HCT116 (cell line): ENCODE measurements at regions not wholly inside any gene's neighbourhood (a gene's known extent, or its start where the extent isn't known, plus 50 kb on each side); places are given as distances from the start of the nearest gene placed in this dataset.

Experiments used
- ATAC-seq: fragments of 200-7000 bp; cut with Tn5 transposase; 2 replicates; pipeline ENCODE4 v1.9.1; 2020; ENCODE audit warnings: mild to moderate bottlenecking, moderate library complexity
- BruUV-seq: library from RNA; stranded (reverse); fragments of 400-500 nt; replicated peaks from 2 replicates; lab custom pipeline; 2021; lab: Mats Ljungman, UMichigan
- CTCF ChIA-PET: fragments of 300-600 bp; sonication (Branson Sonifier 250); formaldehyde crosslinking; loops from one replicate; lab custom pipeline; 2021; ENCODE audit warnings: antibody characterized with exemption; lab: Charles Lee
- POLR2A ChIA-PET: fragments of 300-600, 350-600 bp; sonication (Branson Sonifier 250); formaldehyde crosslinking; loops from one replicate; lab custom pipeline; 2021; ENCODE audit warnings: antibody characterized with exemption; lab: Charles Lee
- RAD21 ChIA-PET, 2 experiments: fragments of 300-600 bp; sonication (Branson Sonifier 250); formaldehyde crosslinking; loops; one replicate each; lab custom pipeline; 2023; ENCODE audit warnings: low total read pairs in 2 of 2; ENCODE audit not compliant: uncharacterized antibody in 2 of 2, unreplicated experiment in 2 of 2, low non-redundant PET in 1 of 2; lab: Charles Lee
- DNase-seq: peaks from one replicate; pipeline ENCODE4 v3.0.0-alpha.2; 2010; ENCODE audit warnings: low read depth, low spot score
- H2AFZ ChIP-seq: fragments of 200-600 bp; shearing (Covaris generic), sonication (generic); 2 replicates; pipeline ENCODE4 v1.6.1; 2017; ENCODE audit warnings: low read depth, mixed run types, mixed read lengths, antibody characterized with exemption, low read length; ENCODE audit not compliant: poor library complexity, severe bottlenecking
- H3K27ac ChIP-seq: 2 replicates; pipeline ENCODE4 v1.5.1; 2012; ENCODE audit warnings: low read depth, low read length
- H3K27me3 ChIP-seq: fragments of 200-600 bp; sonication (generic); 2 replicates; pipeline ENCODE4 v1.6.1; 2016; ENCODE audit warnings: mixed run types, low read length, mixed read lengths; ENCODE audit not compliant: insufficient read depth
- H3K36me3 ChIP-seq, 2 experiments: fragments of 200-500 bp in 1 of 2; fragments of 200-600 bp in 1 of 2; sonication (Bioruptor generic) in 1 of 2; sonication (generic) in 1 of 2; 2 replicates each; pipeline versions ENCODE4 v1.5.1 to v1.6.1; 2014 to 2016; ENCODE audit warnings: low read length in 2 of 2, inconsistent platforms in 1 of 2, mixed read lengths in 1 of 2, mixed run types in 1 of 2; ENCODE audit not compliant: insufficient read depth in 2 of 2, control insufficient read depth in 1 of 2
- H3K4me1 ChIP-seq, 2 experiments: fragments of 200-600 bp in 1 of 2; sonication (generic) in 1 of 2; 2 replicates each; pipeline versions ENCODE4 v1.5.1 to v1.6.1; 2012 to 2017; ENCODE audit warnings: low read length in 2 of 2, inconsistent platforms in 1 of 2, mild to moderate bottlenecking in 1 of 2, mixed read lengths in 1 of 2, mixed run types in 1 of 2, moderate library complexity in 1 of 2; ENCODE audit not compliant: insufficient read depth in 2 of 2, control insufficient read depth in 1 of 2
- H3K4me2 ChIP-seq: fragments of 200-600 bp; sonication (generic); 2 replicates; pipeline ENCODE4 v1.6.1; 2017; ENCODE audit warnings: mixed run types, low read length, mixed read lengths
- H3K4me3 ChIP-seq, 2 experiments: fragments of 200-600 bp in 1 of 2; sonication (generic) in 1 of 2; replicated peaks in 1 of 2; 2 replicates each; pipeline ENCODE4 v1.5.1; 2011 to 2016; ENCODE audit warnings: low read length in 2 of 2, control low read depth in 1 of 2, low read depth in 1 of 2, mild to moderate bottlenecking in 1 of 2, mixed read lengths in 1 of 2, mixed run types in 1 of 2
- H3K79me2 ChIP-seq: fragments of 200-600 bp; sonication (generic); 2 replicates; pipeline ENCODE4 v1.6.1; 2017; ENCODE audit warnings: mild to moderate bottlenecking, mixed run types, low read length, moderate library complexity, mixed read lengths; ENCODE audit not compliant: insufficient read depth
- H3K9ac ChIP-seq: fragments of 200-600 bp; sonication (generic); 2 replicates; pipeline ENCODE4 v1.6.1; 2016; ENCODE audit warnings: low read length, mixed read lengths
- H3K9me2 ChIP-seq: fragments of 200-600 bp; sonication (generic), shearing (Covaris generic); 2 replicates; pipeline ENCODE4 v1.6.1; 2017; ENCODE audit warnings: mixed run types, mild to moderate bottlenecking, moderate library complexity; ENCODE audit not compliant: insufficient read depth
- H3K9me3 ChIP-seq, 2 experiments: fragments of 200-500 bp in 1 of 2; fragments of 200-600 bp in 1 of 2; sonication (Bioruptor generic) in 1 of 2; sonication (generic) in 1 of 2; 2 replicates each; pipeline ENCODE4 v1.6.1; 2014 to 2017; ENCODE audit warnings: low read length in 2 of 2, mixed read lengths in 2 of 2, inconsistent platforms in 1 of 2, low read depth in 1 of 2, mild to moderate bottlenecking in 1 of 2, mixed run types in 1 of 2, moderate library complexity in 1 of 2; ENCODE audit not compliant: control insufficient read depth in 1 of 2, insufficient read depth in 1 of 2
- H4K20me1 ChIP-seq: fragments of 200-600 bp; sonication (generic), shearing (Covaris generic); 2 replicates; pipeline ENCODE4 v1.6.1; 2017; ENCODE audit warnings: mixed run types, mild to moderate bottlenecking, moderate library complexity; ENCODE audit not compliant: insufficient read depth
- ATF3 ChIP-seq: IDR thresholded peaks from 2 replicates; pipeline ENCODE4 v1.6.1; 2012
- CBX3 ChIP-seq: IDR thresholded peaks from 2 replicates; pipeline ENCODE4 v1.6.1; 2012; ENCODE audit warnings: low read depth
- CEBPB ChIP-seq: IDR thresholded peaks from 2 replicates; pipeline ENCODE4 v1.6.1; 2012; ENCODE audit warnings: low read depth
- CTCF ChIP-seq, 3 experiments: fragments of 200-600 bp in 1 of 3; sonication (generic) in 1 of 3; IDR thresholded peaks in 2 of 3; conservative IDR thresholded peaks in 1 of 3; 2 replicates each; pipeline ENCODE4 v1.5.1; 2012 to 2017; ENCODE audit warnings: low read depth in 2 of 3, low read length in 2 of 3, antibody characterized with exemption in 1 of 3, borderline replicate concordance in 1 of 3, control low read depth in 1 of 3, mild to moderate bottlenecking in 1 of 3, mixed read lengths in 1 of 3, mixed run types in 1 of 3, moderate library complexity in 1 of 3; ENCODE audit not compliant: insufficient read depth in 1 of 3
- EGR1 ChIP-seq: IDR thresholded peaks from 2 replicates; pipeline ENCODE4 v1.6.1; 2012; ENCODE audit warnings: low read depth
- ELF1 ChIP-seq: IDR thresholded peaks from 2 replicates; pipeline ENCODE4 v1.6.1; 2012; ENCODE audit warnings: low read depth, borderline replicate concordance
- EZH2 ChIP-seq: fragments of 200-600 bp; sonication (generic); IDR thresholded peaks from 2 replicates; pipeline ENCODE4 v1.6.1; 2017; ENCODE audit warnings: antibody characterized with exemption, mixed run types
- EZH2phosphoT487 ChIP-seq: fragments of 200-600 bp; IDR thresholded peaks from 2 replicates; pipeline ENCODE4 v1.6.1; 2018; ENCODE audit warnings: antibody characterized with exemption, borderline replicate concordance
- FOSL1 ChIP-seq: IDR thresholded peaks from 2 replicates; pipeline ENCODE4 v1.6.1; 2012; ENCODE audit warnings: low read depth
- JUND ChIP-seq: IDR thresholded peaks from 2 replicates; pipeline ENCODE4 v1.6.1; 2012
- MAX ChIP-seq: IDR thresholded peaks from 2 replicates; pipeline ENCODE4 v1.6.1; 2012
- POLR2A ChIP-seq: IDR thresholded peaks from 2 replicates; pipeline ENCODE4 v1.7.0; 2011; ENCODE audit warnings: borderline replicate concordance; ENCODE audit not compliant: insufficient read depth, insufficient read length; ENCODE audit errors: extremely low read depth
- POLR2AphosphoS5 ChIP-seq: IDR thresholded peaks from 2 replicates; pipeline ENCODE4 v1.6.1; 2011; ENCODE audit warnings: mild to moderate bottlenecking, low read depth, low read length, moderate library complexity
- REST ChIP-seq: IDR thresholded peaks from 2 replicates; pipeline ENCODE4 v1.6.1; 2012; ENCODE audit warnings: low read depth
- SIN3A ChIP-seq: IDR thresholded peaks from 2 replicates; pipeline ENCODE4 v1.6.1; 2012; ENCODE audit warnings: low read depth
- YY1 ChIP-seq: IDR thresholded peaks from 2 replicates; pipeline ENCODE4 v1.6.1; 2011; ENCODE audit warnings: low read length, low read depth, moderate library complexity, mild to moderate bottlenecking; ENCODE audit not compliant: insufficient replicate concordance; ENCODE audit errors: extremely low read depth
- ZFX ChIP-seq: fragments of 450-650 bp; IDR thresholded peaks from 2 replicates; pipeline ENCODE4 v1.6.1; 2017
- ZNF274 ChIP-seq: fragments of 200-500 bp; sonication (Bioruptor generic); IDR thresholded peaks from 2 replicates; pipeline ENCODE4 v1.6.1; 2014; ENCODE audit warnings: mild to moderate bottlenecking, low read depth, low read length, inconsistent platforms
- intact Hi-C: fragments of 100-400 bp; cut with micrococcal nuclease; formaldehyde crosslinking; loops from 2 replicates; pipeline ENCODE4 v1.10.0; 2022

- ChIA-PET RAD21 (no interaction called here), POLR2A (no interaction called here), CTCF (no interaction called here)
- no peak overlapping the region for H3K9ac ChIP-seq
- H3K36me3 ChIP-seq, result no peaks in the 10 kb centered on the region
- no peaks in the 10 kb centered on the region; the same call in 1 of the 2 replicates for H4K20me1 ChIP-seq
- intact Hi-C loops, result no loop called here
- H3K9me3 ChIP-seq, result peaks cover 0 to 11% of the 10 kb centered on the region in 2 experiments; a peak in 2 of 4 replicates
- H2AFZ ChIP-seq, result no peak overlapping the region
- no peaks in the 10 kb centered on the region for H3K9me2 ChIP-seq
- H3K27me3 ChIP-seq, result no peaks in the 10 kb centered on the region
- H3K27ac ChIP-seq, result no peak overlapping the region
- no peak overlapping the region for H3K4me2 ChIP-seq
- no peak overlapping the region for H3K4me3 ChIP-seq
- DNase-seq, result no peak
- TF ChIP-seq FOSL1, result no peak
- TF ChIP-seq CTCF (IDR thresholded peaks at IDR 0.05 in 2 of 3, conservative IDR thresholded peaks at IDR 0.05 in 1 of 3; ENCODE audit: borderline replicate concordance in 1 of 3, insufficient read depth in 1 of 3, low read depth in 2 of 3, low read length in 2 of 3), result no peak
- TF ChIP-seq SIN3A, result no peak
- no peak for TF ChIP-seq EGR1
- no peak for TF ChIP-seq YY1
- no peak for TF ChIP-seq EZH2phosphoT487
- no peak for TF ChIP-seq ELF1
- no peak for TF ChIP-seq EZH2
- TF ChIP-seq CEBPB, result no peak
- no peak for TF ChIP-seq POLR2A
- no peak for TF ChIP-seq ZFX
- TF ChIP-seq ZNF274, result no peak
- TF ChIP-seq JUND, result no peak
- no peak for TF ChIP-seq POLR2AphosphoS5
- no peak for TF ChIP-seq CBX3
- no peak for TF ChIP-seq REST
- no peak for TF ChIP-seq MAX
- TF ChIP-seq ATF3, result no peak
- H3K79me2 ChIP-seq, result no peaks in the 10 kb centered on the region
- BruUV-seq, result no TSS peak
- H3K4me1 ChIP-seq, result no peaks in the 10 kb centered on the region
- ATAC-seq, result no peak
These were observed 900.9 kb upstream of the ROBO1 start for GRCh38 chr3:80668600-80669294.
